NOMO-1 (cell line): ENCODE measurements at regions not wholly inside any gene's neighbourhood (a gene's known extent, or its start where the extent isn't known, plus 50 kb on each side); places are given as distances from the start of the nearest gene placed in this dataset.
"Not testable (repeated sequence)": the region's sequence is repeated elsewhere in the genome, so short reads cannot be mapped to it uniquely, and the experiment has no call there.

Experiments
- DNase-seq, 2 experiments: peaks; one replicate each; lab custom pipeline; 2025; ENCODE audit not compliant: unreplicated experiment in 2 of 2; lab: John Stamatoyannopoulos, UW

DNA sequence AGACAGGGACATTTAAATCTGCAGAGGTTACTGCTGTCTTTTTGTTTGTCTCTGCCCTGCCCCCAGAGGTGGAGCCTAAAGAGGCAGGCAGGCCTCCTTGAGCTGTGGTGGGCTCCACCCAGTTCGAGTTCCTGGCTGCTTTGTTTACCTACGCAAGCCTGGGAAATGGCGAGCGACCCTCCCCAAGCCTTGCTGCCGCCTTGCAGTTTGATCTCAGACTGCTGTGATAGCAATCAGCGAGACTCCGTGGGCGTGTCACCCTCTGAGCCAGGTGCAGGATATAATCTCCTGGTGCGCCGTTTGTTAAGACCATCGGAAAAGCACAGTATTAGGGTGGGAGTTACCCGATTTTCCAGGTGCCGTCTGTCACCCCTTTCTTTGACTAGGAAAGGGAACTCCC lies 93.3 kb downstream of the ANKRD30BL start:
- DNase-seq = not testable (repeated sequence)

DNA sequence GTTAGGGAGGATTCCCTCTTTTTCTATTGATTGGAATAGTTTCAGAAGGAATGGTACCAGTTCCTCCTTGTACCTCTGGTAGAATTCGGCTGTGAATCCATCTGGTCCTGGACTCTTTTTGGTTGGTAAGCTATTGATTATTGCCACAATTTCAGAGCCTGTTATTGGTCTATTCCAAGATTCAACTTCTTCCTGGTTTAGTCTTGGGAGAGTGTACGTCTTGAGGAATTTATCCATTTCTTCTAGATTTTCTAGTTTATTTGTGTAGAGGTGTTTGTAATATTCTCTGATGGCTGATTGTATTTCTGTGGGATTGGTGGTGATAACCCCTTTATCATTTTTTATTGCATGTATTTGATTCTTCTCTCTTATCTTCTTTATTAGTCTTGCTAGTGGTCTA lies 96.4 kb downstream of the ANKRD30BL start:
- not testable (repeated sequence) for DNase-seq

- DNase-seq = not testable (repeated sequence)
Measured at GRCh38 chr2:132039609-132040236, 122.0 kb downstream of the ANKRD30BL start.

GRCh38 chr2:132038883-132039235 lies 122.9 kb downstream of the ANKRD30BL start:
- DNase-seq = not testable (repeated sequence)

DNA sequence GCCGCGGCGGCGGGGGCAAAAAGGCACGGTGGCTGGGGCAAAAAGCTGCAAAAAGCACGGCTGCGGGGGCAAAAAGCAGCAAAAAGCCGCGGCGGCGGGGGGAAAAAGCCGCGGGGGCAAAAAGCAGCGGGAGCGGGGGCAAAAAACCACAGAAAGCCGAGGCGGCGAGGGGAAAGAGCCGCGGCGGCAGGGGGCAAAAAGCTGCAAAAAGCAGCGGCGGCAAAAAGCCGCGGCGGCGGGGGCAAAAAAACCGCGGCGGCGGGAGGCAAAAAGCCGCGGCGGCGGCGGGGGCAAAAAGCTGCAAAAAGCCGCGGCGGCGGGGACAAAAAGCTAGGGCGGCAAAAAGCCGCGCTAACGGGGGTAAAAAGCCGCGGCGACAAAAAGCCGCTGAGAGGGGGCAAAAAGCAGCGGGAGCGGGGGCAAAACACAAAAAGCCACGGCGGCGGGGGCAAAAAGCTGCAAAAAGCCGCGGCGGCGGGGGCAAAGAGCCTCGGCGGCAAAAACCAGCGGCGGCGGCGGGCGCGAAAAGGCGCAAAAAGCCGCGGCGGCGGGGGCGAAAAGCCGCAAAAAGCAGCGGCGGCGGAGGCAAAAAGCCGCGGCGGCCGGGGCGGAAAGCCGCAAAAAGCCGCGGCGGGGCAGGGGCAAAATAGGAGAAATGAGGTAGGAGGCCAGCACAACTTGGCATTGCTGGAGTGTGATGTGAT lies 123.4 kb downstream of the ANKRD30BL start:
- DNase-seq = no peak

DNA sequence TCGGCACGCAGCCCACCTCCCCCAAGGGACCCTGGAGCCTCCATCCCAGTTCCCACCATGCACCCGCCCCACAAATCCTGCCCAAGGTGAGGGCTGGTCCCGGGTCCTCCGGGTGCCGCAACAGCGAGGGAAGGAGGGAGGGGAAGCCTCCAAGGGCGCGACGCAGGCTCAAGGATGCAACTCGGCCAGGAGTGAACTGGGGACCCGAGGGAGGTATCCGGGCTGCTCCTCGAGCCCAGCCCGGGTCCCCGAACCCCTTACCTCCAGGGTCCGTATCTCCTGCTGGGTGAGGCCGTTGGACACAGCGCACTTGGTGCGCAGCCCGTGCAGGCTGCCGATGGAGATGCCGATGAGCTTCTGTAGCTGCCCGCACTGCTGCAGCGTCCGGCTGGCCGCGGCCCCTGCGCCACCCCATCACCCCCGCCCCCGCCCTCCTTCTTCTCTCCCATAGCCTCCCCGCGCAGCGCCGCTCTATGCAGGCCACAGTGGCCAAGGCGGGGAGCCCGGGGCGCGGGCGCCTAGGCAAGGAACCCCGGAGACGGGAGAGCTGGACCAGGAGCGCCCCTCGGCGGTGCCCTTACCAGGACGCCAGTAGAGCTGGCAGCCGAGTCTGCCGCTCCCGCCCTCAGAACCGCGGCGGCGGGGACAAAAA lies 124.1 kb downstream of the ANKRD30BL start:
- DNase-seq = no peak

DNA sequence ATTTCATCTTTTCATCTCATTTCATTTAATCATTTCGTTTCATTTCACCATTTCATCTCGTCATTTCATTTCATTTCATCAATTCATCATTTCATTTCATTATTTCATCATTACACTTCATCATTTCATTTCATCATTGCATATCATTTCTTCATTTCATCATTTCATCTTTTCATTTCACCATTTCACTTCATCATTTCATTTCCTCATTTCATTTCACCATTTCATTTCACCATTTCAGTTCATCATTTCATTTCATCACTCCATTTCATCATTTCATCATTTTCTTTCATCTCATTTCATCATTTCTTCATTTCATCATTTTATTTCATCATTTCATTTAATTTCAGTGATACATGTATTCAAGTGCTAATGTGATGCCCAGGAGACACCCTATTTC lies 127.1 kb downstream of the ANKRD30BL start:
- no peak for DNase-seq

GRCh38 chr2:132033949-132034348 lies 127.8 kb downstream of the ANKRD30BL start:
- DNase-seq = no peak

- no peak for DNase-seq
Measured at GRCh38 chr2:132033365-132033764, 128.4 kb downstream of the ANKRD30BL start.

DNA sequence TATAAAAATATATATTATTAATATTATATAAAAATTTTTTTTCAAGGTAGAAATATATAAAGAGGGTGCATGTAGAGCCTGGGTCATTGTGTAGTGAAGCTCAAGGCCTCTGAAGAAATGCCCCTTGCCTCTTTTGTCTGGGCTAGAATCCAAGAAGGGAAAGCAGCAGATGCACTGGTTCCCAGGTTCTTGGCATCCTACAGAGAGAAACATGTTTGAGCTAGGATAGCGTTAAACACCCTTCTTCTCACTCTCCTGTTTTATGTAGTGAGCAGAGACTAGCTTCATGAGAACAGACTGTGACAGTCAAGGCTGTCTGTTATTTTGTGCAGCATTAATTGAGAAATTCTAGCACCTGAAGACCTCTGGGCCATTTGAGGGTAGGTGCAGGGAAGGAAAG lies 149.7 kb downstream of the ANKRD30BL start:
- DNase-seq = not testable (repeated sequence)

GRCh38 chr2:132009874-132010521 lies 151.8 kb downstream of the ANKRD30BL start:
- no peak for DNase-seq

DNA sequence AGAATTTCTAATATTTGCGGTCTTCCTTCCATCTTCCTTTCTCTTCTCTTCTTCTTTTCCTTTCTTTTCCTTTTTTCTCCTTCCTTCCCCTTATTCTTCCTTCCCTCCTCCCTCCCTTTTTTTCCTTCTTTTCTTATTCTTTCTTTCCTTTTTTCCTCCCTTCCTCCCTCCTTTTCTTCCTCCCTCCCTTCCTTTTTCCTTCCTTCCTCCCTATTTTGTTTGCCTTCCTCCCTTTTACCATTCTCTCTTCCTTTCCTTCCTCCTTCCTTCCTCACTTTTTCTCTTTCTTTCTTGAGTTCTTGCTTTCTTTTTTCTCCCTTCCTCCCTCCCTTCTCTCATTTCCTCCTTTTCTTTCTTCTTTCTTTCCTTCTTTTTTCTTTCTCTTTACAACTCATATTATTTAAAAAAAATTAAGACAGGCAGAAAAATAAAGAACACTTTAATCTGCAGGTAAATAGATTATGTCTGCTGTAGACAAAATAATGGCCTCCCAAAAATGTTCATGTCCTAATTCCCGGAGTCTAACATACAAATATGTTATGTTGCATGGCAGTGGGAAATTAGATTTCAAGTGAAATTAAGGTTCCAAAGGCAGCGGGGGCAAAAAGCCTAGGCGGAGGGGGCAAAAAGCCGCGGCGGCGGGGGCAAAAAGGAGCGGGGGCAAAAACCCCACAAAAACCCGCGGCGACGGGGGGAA lies 152.4 kb downstream of the ANKRD30BL start:
- DNase-seq = no peak

DNA sequence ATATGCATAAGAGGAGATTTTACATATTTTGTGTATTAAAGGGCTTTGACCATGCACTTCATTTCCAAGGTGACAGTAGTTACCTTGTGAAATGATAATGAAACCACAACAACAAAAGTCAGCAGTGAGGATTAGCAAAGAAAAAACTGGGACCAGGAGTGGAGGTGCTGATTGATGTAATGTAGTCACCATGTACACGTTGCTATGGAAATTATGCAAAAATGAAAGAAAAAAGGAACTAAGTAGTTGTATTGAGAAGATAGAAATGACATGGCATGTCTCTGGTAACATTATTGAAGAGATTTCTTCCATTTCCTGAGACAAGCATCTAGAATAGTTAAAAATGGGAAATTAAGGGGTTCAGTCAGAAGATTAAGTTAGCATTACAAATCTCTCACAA lies 171.0 kb downstream of the ANKRD30BL start:
- DNase-seq = not testable (repeated sequence)

DNA sequence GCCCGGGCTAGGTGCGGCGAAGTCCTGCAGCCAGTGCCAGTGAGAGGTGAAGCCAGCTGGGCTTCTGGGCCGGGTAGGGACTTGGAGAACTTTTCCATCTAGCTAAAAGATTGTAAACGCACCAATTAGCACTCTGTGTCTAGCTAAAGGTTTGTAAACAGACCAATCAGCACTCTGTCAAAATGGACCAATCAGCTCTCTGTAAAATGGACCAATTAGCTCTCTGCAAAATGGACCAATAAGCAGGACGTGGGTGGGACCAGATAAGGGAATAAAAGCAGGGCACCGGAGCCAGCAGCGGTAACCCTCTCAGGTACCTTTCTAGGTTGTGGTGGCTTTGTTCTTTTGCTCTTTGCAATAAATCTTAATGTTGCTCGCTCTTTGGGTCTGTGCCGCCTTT lies 195.1 kb downstream of the ANKRD30BL start:
- not testable (repeated sequence) for DNase-seq

DNA sequence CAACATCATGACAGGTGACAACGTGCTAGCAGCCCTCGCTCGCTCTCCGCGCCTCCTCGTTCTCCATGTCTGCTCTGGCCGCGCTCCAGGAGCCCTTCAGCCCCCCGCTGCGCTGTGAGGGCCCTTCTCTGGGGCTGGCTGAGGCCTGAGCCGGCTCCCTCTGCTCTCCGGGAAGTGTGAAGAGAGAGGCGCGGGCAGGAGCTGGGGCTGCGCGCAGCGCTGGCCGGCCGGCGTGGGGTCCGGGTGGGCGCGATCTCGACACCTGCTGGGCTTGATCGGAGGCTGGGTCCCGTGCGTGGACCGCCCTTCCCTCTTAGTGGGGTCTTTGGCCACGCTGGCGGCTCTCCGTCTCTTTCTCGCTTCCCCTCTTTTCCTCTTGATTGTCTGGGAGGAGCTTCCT lies 195.5 kb downstream of the ANKRD30BL start:
- DNase-seq = no peak

GRCh38 chr2:131958019-131958609 lies 203.6 kb downstream of the ANKRD30BL start:
- not testable (repeated sequence) for DNase-seq

- not testable (repeated sequence) for DNase-seq
Measured at GRCh38 chr2:131948641-131949040, 213.1 kb downstream of the ANKRD30BL start.

- DNase-seq = peak; percentile 42 to 53
Measured at GRCh38 chr2:131923287-131923686, 238.5 kb downstream of the ANKRD30BL start.

GRCh38 chr2:131922854-131923253 lies 238.9 kb downstream of the ANKRD30BL start:
- peak in 1 of 2 experiments; percentile 4 for DNase-seq
